ENCODE measurements at regions not wholly inside any gene's neighbourhood (a gene's known extent, or its start where the extent isn't known, plus 50 kb on each side); places are given as distances from the start of the nearest gene placed in this dataset.

DNA sequence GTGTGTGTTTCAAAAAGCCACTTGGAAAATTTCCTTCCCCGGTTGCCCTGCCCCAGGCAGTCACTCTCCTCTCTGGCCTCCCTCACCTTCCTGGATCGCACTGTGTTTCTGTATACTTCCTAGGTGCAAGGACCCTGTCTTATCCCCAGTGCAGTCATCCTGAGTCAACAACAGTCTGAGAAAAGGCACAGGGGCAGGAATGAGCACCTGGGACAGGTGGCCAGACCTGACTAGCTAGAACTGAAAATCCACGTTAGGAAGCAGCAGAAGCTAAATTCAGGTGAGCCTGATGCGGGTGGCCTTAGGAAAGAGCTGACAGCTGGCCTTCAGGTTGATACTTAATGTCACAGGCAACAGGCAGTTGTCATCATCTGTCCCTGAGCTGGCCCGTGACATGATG, 62.9 kb upstream of the VGLL4 start:
- TF ChIP-seq CTCF (conservative IDR thresholded peaks at IDR 0.05) = no peak
- TF ChIP-seq ZFX (IDR thresholded peaks at IDR 0.05) = no peak

All from C4-2B (cell line).